ENCODE measurements at regions not wholly inside any gene's neighbourhood (a gene's known extent, or its start where the extent isn't known, plus 50 kb on each side); places are given as distances from the start of the nearest gene placed in this dataset.

- WGBS, 2 experiments (ENCODE audit: extremely low coverage in 2 of 2, insufficient read length in 1 of 2): no CpG with 5 or more reads among the region's 1 CpG
- H4K20me1 ChIP-seq (ENCODE audit: insufficient read depth, low read length): no peaks in the 10 kb centered on the region
- DNase-seq (no peak), ATAC-seq (ENCODE audit: low read depth) (no peak)
- H2BK20ac ChIP-seq (ENCODE audit: low read depth, low read length): no peak overlapping the region
- H3K36me3 ChIP-seq (ENCODE audit: control insufficient read depth, insufficient read depth, low read length): no peaks in the 10 kb centered on the region
- no peaks in the 10 kb centered on the region for H3K79me1 ChIP-seq (ENCODE audit: low read depth in 1 of 2, low read length in 2 of 2)
- no peak overlapping the region for H3K56ac ChIP-seq (ENCODE audit: extremely low read depth, insufficient read depth, low read length)
- no peak overlapping the region for H2BK120ac ChIP-seq (ENCODE audit: low read depth, low read length)
- no peak overlapping the region for H3K18ac ChIP-seq (ENCODE audit: low read depth, low read length)
- H3K9ac ChIP-seq (ENCODE audit: low read depth, low read length): no peak overlapping the region
- H2BK15ac ChIP-seq (ENCODE audit: low read depth, low read length): no peak overlapping the region
- BruUV-seq (replicated peaks): no TSS peak
- POLR2A ChIA-PET (ENCODE audit: unreplicated experiment): no interaction called here
- no peak for TF ChIP-seq RCOR1 (IDR thresholded peaks at IDR 0.05; ENCODE audit: insufficient replicate concordance, low read length)
- TF ChIP-seq CTCF (conservative IDR thresholded peaks at IDR 0.05; ENCODE audit: low read depth, low read length): no peak
- no peak for TF ChIP-seq MAZ (IDR thresholded peaks at IDR 0.05; ENCODE audit: borderline replicate concordance, low read depth, low read length)
- H3K4me1 ChIP-seq (ENCODE audit: control insufficient read depth, insufficient read depth, low read length): no peaks in the 10 kb centered on the region
- H2AK9ac ChIP-seq (replicated peaks; ENCODE audit: low read depth, low read length, poor library complexity): no peak overlapping the region
- intact Hi-C loops (cut with micrococcal nuclease): no loop called here
- CTCF ChIA-PET: no interaction called here
- no peak overlapping the region for H2BK5ac ChIP-seq (ENCODE audit: low read depth, low read length, poor library complexity, severe bottlenecking)
- no peaks in the 10 kb centered on the region; the same call in 1 of the 2 replicates for H3K9me3 ChIP-seq (ENCODE audit: control insufficient read depth, insufficient read depth, low read length)
- H4K8ac ChIP-seq (ENCODE audit: low read depth in 2 of 2, low read length in 2 of 2): no peak overlapping the region
- H4K91ac ChIP-seq (ENCODE audit: insufficient read depth, low read depth, low read length): no peak overlapping the region
- dilution Hi-C loops (cut with HindIII; ENCODE audit: low sequenced_read_pairs, unreplicated experiment): no loop called here
- H3K27me3 ChIP-seq (ENCODE audit: control insufficient read depth, insufficient read depth, low read length): no peaks in the 10 kb centered on the region
- no peaks in the 10 kb centered on the region for H3K9me1 ChIP-seq (ENCODE audit: insufficient read depth, low read length)
- H2AK5ac ChIP-seq (ENCODE audit: low read depth, low read length): no peak overlapping the region
- H2AFZ ChIP-seq (replicated peaks; ENCODE audit: low read length, poor library complexity): no peak overlapping the region
- no peak overlapping the region for H3K4me2 ChIP-seq (ENCODE audit: low read depth, low read length)
- H3K14ac ChIP-seq (replicated peaks; ENCODE audit: low read depth, low read length): no peak overlapping the region
- no peak overlapping the region for H3K27ac ChIP-seq (ENCODE audit: insufficient read depth, low read length)
- H3K4me3 ChIP-seq (ENCODE audit: insufficient read depth, low read depth, low read length): no peak overlapping the region
- no peak overlapping the region for H4K5ac ChIP-seq (ENCODE audit: low read depth, low read length)
- in situ Hi-C loops (cut with MboI; ENCODE audit: low sequenced_read_pairs): no loop called here
- no peak overlapping the region for H3K4ac ChIP-seq (ENCODE audit: low read depth, low read length)
- H3K23ac ChIP-seq (ENCODE audit: low read depth, low read length): no peak overlapping the region
Observed at GRCh38 chr7:113550966-113551365, 367.8 kb downstream of the PPP1R3A start.

Data from IMR-90 (cell line).